GM10266 (cell line): ENCODE measurements at regions not wholly inside any gene's neighbourhood (a gene's known extent, or its start where the extent isn't known, plus 50 kb on each side); places are given as distances from the start of the nearest gene placed in this dataset.
"Not testable (repeated sequence)": the region's sequence is repeated elsewhere in the genome, so short reads cannot be mapped to it uniquely, and the experiment has no call there.

ENCODE experiments used
- DNase-seq: peaks from one replicate; pipeline ENCODE4 v3.0.0; 2012; ENCODE audit errors: extremely low spot score
- TF ChIP-seq, protein P1 (sequence below): IDR thresholded peaks from 2 replicates; pipeline ENCODE4 v1.5.1; 2012; ENCODE audit warnings: mild to moderate bottlenecking, low read depth; ENCODE audit not compliant: control insufficient read depth, insufficient read depth; ENCODE audit errors: missing control alignments

DNA sequence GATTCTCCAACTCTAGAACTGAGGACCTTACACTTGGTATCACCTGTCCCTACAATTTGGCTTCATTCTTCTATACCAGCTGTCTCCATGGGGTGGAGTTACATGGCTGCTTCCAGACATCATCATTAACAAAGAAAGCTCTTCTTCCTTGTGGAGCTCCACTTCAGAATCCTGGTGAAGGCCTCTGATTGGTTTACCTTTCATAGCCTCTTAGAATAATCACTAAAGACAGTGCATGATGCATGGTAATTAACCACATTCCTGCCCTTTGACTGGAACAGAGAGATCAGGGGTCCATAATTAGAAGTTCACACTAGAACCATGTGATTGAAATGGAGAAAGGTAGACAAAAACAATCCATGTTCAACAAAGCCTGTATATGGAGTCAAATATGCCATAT lies 112.6 kb upstream of the ZNF827 start:
- DNase-seq = no peak
- TF ChIP-seq, protein P1, sequence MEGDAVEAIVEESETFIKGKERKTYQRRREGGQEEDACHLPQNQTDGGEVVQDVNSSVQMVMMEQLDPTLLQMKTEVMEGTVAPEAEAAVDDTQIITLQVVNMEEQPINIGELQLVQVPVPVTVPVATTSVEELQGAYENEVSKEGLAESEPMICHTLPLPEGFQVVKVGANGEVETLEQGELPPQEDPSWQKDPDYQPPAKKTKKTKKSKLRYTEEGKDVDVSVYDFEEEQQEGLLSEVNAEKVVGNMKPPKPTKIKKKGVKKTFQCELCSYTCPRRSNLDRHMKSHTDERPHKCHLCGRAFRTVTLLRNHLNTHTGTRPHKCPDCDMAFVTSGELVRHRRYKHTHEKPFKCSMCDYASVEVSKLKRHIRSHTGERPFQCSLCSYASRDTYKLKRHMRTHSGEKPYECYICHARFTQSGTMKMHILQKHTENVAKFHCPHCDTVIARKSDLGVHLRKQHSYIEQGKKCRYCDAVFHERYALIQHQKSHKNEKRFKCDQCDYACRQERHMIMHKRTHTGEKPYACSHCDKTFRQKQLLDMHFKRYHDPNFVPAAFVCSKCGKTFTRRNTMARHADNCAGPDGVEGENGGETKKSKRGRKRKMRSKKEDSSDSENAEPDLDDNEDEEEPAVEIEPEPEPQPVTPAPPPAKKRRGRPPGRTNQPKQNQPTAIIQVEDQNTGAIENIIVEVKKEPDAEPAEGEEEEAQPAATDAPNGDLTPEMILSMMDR = no peak

DNA sequence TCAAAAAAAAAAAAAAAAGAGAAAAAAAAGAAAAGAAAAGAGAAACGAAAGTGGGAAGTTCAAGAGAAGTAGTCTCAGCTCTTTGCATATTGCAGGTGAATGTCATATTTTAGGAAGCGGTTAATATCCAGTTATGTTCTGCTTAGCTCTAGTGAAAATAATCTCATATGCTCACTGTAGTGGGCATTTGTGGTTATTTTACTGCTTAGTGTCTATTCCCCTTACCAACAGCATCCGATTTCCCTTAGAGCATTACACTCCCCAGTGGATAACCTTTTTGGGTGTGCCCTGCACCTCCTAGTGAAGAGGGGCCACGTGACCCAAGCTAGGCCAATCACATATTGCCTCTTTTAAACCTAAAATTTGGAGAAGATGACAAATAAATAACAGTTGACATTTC lies 111.2 kb upstream of the ZNF827 start:
- TF ChIP-seq, protein P1 = no peak

DNA sequence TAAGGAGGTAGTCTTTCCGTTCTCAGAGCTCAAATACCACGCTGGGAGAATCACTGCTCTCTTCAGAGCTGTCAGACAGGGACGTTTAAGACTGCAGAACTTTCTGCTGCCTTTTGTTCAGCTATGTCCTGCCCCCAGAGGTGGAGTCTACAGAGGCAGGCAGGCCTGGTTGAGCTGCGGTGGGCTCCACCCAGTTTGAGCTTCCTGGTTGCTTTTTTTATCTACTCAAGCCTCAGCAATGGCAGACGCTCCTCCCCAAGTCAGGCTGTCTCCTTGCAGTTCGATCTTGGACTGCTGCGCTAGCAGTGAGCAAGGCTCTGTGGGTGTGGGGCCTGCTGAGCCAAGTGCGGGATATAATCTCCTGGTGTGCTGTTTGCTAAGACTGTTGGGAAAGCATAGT lies 109.1 kb upstream of the ZNF827 start:
- DNase-seq = not testable (repeated sequence)

More for the DNA sequence above, 111.2 kb upstream of the ZNF827 start:
- peak; percentile 24 for DNase-seq

DNA sequence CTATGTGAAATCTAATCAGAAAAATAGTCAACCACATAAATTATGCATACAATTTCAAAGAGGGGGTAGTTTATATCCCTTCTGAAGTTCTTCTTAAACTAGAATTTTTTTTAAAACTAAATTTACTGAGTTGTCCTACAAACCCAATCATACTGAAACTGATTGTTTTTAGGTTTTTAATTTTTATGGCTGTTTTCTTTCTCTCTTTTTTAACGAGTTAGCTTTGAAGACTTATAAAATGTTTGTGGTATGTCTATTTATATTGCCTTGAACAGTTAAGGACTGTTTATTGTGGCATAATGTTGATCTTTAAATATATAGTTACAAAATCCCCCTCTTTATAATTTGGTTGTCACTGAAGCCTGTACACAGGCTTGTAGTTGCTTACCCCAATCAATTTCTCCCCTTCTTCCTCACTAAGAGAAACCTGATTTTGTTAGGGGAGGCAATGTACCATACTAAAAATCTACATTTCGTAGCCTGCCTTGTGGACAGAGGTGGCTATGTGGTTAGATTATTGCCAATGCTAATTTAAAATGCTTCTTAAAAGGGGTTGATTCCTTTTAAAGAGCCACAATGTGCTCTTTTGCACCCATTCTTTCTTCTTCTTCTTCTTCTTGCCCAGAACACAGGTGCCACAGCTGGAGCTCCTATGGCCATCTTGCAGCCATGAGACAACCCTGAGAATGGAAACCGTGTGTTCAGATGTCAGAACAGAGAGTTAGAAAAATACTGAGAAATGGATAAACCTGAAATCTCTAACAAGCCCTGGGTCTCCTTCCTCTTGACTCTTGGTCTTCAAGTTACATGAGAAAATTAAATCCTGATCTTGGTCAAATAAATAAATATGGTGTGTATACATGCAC lies 102.7 kb upstream of the ZNF827 start:
- TF ChIP-seq, protein P1 = no peak
- no peak for DNase-seq

DNA sequence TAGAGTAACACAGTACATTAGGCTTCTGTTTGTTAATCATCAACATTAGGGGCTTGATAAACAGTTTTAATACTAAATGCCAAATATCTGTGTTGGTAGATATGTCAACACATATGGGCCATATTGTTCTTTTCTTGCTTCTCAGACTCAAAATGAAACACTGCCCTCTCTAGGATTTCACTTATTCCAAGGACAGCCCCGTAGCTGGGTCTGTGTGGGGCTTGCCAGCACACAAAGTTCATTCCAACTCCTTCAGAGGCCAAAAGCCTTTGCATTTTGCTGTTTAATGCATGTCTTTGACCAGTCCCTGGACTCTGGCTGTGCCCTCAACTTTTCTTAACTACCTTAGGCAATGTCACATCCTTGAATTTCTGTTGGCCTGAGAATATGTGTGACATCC lies 102.0 kb upstream of the ZNF827 start:
- DNase-seq = no peak
- TF ChIP-seq, protein P1 = no peak

DNA sequence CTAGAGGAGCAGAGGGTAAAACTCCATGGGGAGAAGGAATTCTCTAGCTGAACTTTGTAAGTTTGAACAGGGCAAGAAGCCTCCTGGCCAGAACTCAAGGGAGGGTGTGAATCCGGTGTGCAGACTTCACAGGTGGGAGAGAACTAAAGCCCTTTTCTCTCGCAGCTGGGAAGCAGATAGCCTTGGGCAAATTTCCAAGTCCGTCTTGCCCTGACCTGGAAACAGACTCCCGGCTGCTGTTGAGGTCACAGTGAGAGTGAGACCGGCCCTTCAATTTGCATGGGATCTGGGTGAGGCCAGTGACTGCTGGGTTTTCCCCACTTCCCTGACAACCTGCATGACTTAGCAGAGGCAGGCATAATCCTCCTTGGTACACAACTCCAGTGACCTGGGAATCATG lies 94.5 kb upstream of the ZNF827 start:
- DNase-seq = no peak
- TF ChIP-seq, protein P1 = no peak

DNA sequence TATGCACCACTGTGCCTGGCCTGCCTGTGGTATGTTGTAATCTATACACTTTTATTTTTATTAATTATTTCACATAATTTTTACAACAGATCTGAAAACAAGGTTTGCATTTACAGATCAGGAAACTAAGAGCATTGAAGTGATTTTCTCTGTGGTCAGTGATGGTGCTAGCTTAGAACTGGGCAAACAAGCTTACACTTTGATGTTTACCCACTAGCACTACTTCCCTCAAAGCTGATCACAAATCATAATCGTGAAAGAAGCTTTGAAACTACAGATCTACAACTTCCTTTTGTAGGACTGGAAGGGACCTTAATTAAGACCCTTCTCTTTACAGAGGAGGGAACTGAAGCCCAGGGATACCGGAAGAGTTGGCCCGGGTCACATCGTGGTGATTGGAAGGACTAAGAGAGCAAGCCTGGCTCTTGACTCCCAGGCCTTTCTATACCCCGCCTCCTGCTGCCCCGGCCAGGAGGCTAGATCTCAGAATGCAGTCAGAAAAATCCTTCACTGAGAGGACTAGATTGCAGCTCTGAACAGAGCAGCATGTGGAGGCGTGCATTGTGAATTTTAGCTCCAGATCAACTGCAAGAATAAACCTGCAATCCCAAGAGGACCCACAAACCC lies 93.7 kb upstream of the ZNF827 start:
- DNase-seq = no peak

More for the DNA sequence above, 93.7 kb upstream of the ZNF827 start:
- TF ChIP-seq, protein P1 = no peak
